ENCODE measurements at regions not wholly inside any gene's neighbourhood (a gene's known extent, or its start where the extent isn't known, plus 50 kb on each side); places are given as distances from the start of the nearest gene placed in this dataset.

- TF ChIP-seq CTCF (IDR thresholded peaks at IDR 0.05; ENCODE audit: unreplicated experiment) = no peak
- H3K27ac Mint-ChIP-seq (ENCODE audit: unreplicated experiment) = no peak overlapping the region
- no peak for DNase-seq (ENCODE audit: low spot score)
- H3K9me3 Mint-ChIP-seq (ENCODE audit: unreplicated experiment) = peaks cover 11% of the 10 kb centered on the region
- H3K4me1 Mint-ChIP-seq (ENCODE audit: unreplicated experiment) = no peaks in the 10 kb centered on the region
- no peak overlapping the region for H3K4me3 Mint-ChIP-seq (ENCODE audit: unreplicated experiment)
- H3K27me3 Mint-ChIP-seq (ENCODE audit: unreplicated experiment) = no peaks in the 10 kb centered on the region
- no peaks in the 10 kb centered on the region for H3K36me3 Mint-ChIP-seq (ENCODE audit: low read depth, unreplicated experiment)
Observed at GRCh38 chr7:145876376-145876775, 240.2 kb upstream of the CNTNAP2 start.

GRCh38 chr7:145875267-145875666 is 241.3 kb upstream of the CNTNAP2 start:
- no peak for TF ChIP-seq CTCF (IDR thresholded peaks at IDR 0.05; ENCODE audit: unreplicated experiment)
- no peak overlapping the region for H3K27ac Mint-ChIP-seq (ENCODE audit: unreplicated experiment)
- no peak for DNase-seq (ENCODE audit: low spot score)
- no peak overlapping the region for H3K4me3 Mint-ChIP-seq (ENCODE audit: unreplicated experiment)
- H3K36me3 Mint-ChIP-seq (ENCODE audit: low read depth, unreplicated experiment) = no peaks in the 10 kb centered on the region
- no peaks in the 10 kb centered on the region for H3K4me1 Mint-ChIP-seq (ENCODE audit: unreplicated experiment)
- H3K9me3 Mint-ChIP-seq (ENCODE audit: unreplicated experiment) = peaks cover 11% of the 10 kb centered on the region
- no peaks in the 10 kb centered on the region for H3K27me3 Mint-ChIP-seq (ENCODE audit: unreplicated experiment)

- TF ChIP-seq CTCF (IDR thresholded peaks at IDR 0.05; ENCODE audit: unreplicated experiment) = no peak
- Mint-ChIP-seq H3K27ac (ENCODE audit: unreplicated experiment) (no peak overlapping the region), H3K36me3 (ENCODE audit: low read depth, unreplicated experiment) (no peaks in the 10 kb centered on the region), H3K27me3 (ENCODE audit: unreplicated experiment) (no peaks in the 10 kb centered on the region), H3K4me3 (ENCODE audit: unreplicated experiment) (no peak overlapping the region), H3K9me3 (ENCODE audit: unreplicated experiment) (peaks cover 12% of the 10 kb centered on the region), H3K4me1 (ENCODE audit: unreplicated experiment) (no peaks in the 10 kb centered on the region)
- DNase-seq (ENCODE audit: low spot score) = no peak
Observed at GRCh38 chr7:145868935-145869334, 247.7 kb upstream of the CNTNAP2 start.

GRCh38 chr7:145862212-145862611 is 254.4 kb upstream of the CNTNAP2 start:
- Mint-ChIP-seq H3K36me3 (ENCODE audit: low read depth, unreplicated experiment) (peaks cover 3% of the 10 kb centered on the region), H3K9me3 (ENCODE audit: unreplicated experiment) (peaks cover 7% of the 10 kb centered on the region), H3K4me1 (ENCODE audit: unreplicated experiment) (no peaks in the 10 kb centered on the region), H3K27ac (ENCODE audit: unreplicated experiment) (no peak overlapping the region), H3K27me3 (ENCODE audit: unreplicated experiment) (no peaks in the 10 kb centered on the region), H3K4me3 (ENCODE audit: unreplicated experiment) (no peak overlapping the region)
- DNase-seq (ENCODE audit: low spot score) = no peak
- no peak for TF ChIP-seq CTCF (IDR thresholded peaks at IDR 0.05; ENCODE audit: unreplicated experiment)

- DNase-seq (ENCODE audit: low spot score) = no peak
- Mint-ChIP-seq H3K4me3 (ENCODE audit: unreplicated experiment) (no peak overlapping the region), H3K9me3 (ENCODE audit: unreplicated experiment) (peaks cover 12% of the 10 kb centered on the region), H3K4me1 (ENCODE audit: unreplicated experiment) (no peaks in the 10 kb centered on the region), H3K27ac (ENCODE audit: unreplicated experiment) (no peak overlapping the region), H3K36me3 (ENCODE audit: low read depth, unreplicated experiment) (peaks cover 3% of the 10 kb centered on the region), H3K27me3 (ENCODE audit: unreplicated experiment) (no peaks in the 10 kb centered on the region)
- TF ChIP-seq CTCF (IDR thresholded peaks at IDR 0.05; ENCODE audit: unreplicated experiment) = no peak
Observed at GRCh38 chr7:145860809-145861208, 255.8 kb upstream of the CNTNAP2 start.
